Kidney (tissue), 13 donors: ENCODE measurements at regions not wholly inside any gene's neighbourhood (a gene's known extent, or its start where the extent isn't known, plus 50 kb on each side); places are given as distances from the start of the nearest gene placed in this dataset.

Experiments
- DNase-seq, 5 donors: peaks; one replicate each; pipeline ENCODE4 v3.0.0-alpha.2; 2013 to 2020
- FAIRE-seq: peaks from 2 replicates; lab custom pipeline; 2012; peaks lifted over from hg19 to GRCh38; lab: Jason Lieb, UNC
- H3K27ac ChIP-seq, 2 donors: one replicate each; pipeline ENCODE4 v1.7.0; 2013; ENCODE audit warnings: low read depth in 2 of 2, low read length in 2 of 2, inconsistent platforms in 1 of 2
- H3K27me3 ChIP-seq: one replicate; pipeline ENCODE4 v1.7.1; 2013; ENCODE audit warnings: low read length, inconsistent platforms; ENCODE audit not compliant: control insufficient read depth, insufficient read depth
- H3K36me3 ChIP-seq, 3 donors: one replicate each; pipeline versions ENCODE4 v1.7.0 to v1.7.1; 2013; ENCODE audit warnings: low read length in 3 of 3, control low read depth in 1 of 3, inconsistent platforms in 1 of 3; ENCODE audit not compliant: insufficient read depth in 3 of 3, control insufficient read depth in 2 of 3
- H3K4me1 ChIP-seq, 3 donors: one replicate each; pipeline versions ENCODE4 v1.7.0 to v1.7.1; 2013; ENCODE audit warnings: low read length in 3 of 3, inconsistent platforms in 1 of 3, low read depth in 1 of 3; ENCODE audit not compliant: control insufficient read depth in 2 of 3, insufficient read depth in 2 of 3
- H3K4me3 ChIP-seq, 3 donors: one replicate each; pipeline versions ENCODE4 v1.7.0 to v1.8.1; 2013; ENCODE audit warnings: low read length in 3 of 3, control low read depth in 1 of 3, inconsistent platforms in 1 of 3
- H3K9ac ChIP-seq, 3 donors: one replicate each; pipeline versions ENCODE4 v1.7.0 to v1.7.1; 2013; ENCODE audit warnings: low read length in 3 of 3, control low read depth in 1 of 3, inconsistent platforms in 1 of 3
- H3K9me3 ChIP-seq, 3 donors: one replicate each; pipeline versions ENCODE4 v1.7.0 to v1.7.1; 2013; ENCODE audit warnings: low read length in 3 of 3, control low read depth in 1 of 3, inconsistent platforms in 1 of 3; ENCODE audit not compliant: control insufficient read depth in 2 of 3, insufficient read depth in 1 of 3
- intact Hi-C: fragments of 100-400 bp; cut with DNase I; formaldehyde crosslinking; loops from one replicate; pipeline ENCODE4 v1.11.1; 2022
- TF ChIP-seq, protein P1 (sequence below): IDR thresholded peaks from 3 replicates; pipeline ENCODE4 v1.5.1; 2012; ENCODE audit warnings: mild to moderate bottlenecking, moderate library complexity, borderline replicate concordance; ENCODE audit not compliant: insufficient read depth; ENCODE audit errors: extremely low read depth
- donor health status: control.
- donor health status: control.
- donor health status: control.
- donor health status: control.
- donor health status: control.
- donor health status: DM: yes; HTN: yes; CAD: no.
- donor health status: Normal renal cell carcinoma (clear cell type).

- Histone ChIP-seq H3K27ac (no peak overlapping the region), H3K4me3 (no peak overlapping the region), H3K27me3 (no peaks in the 10 kb centered on the region), H3K4me1 (no peaks in the 10 kb centered on the region), H3K36me3 (no peaks in the 10 kb centered on the region), H3K9me3 (no peaks in the 10 kb centered on the region), H3K9ac (no peak overlapping the region)
- intact Hi-C loops: no loop called here
- DNase-seq (no peak), FAIRE-seq (no peak)
- TF ChIP-seq, protein P1, sequence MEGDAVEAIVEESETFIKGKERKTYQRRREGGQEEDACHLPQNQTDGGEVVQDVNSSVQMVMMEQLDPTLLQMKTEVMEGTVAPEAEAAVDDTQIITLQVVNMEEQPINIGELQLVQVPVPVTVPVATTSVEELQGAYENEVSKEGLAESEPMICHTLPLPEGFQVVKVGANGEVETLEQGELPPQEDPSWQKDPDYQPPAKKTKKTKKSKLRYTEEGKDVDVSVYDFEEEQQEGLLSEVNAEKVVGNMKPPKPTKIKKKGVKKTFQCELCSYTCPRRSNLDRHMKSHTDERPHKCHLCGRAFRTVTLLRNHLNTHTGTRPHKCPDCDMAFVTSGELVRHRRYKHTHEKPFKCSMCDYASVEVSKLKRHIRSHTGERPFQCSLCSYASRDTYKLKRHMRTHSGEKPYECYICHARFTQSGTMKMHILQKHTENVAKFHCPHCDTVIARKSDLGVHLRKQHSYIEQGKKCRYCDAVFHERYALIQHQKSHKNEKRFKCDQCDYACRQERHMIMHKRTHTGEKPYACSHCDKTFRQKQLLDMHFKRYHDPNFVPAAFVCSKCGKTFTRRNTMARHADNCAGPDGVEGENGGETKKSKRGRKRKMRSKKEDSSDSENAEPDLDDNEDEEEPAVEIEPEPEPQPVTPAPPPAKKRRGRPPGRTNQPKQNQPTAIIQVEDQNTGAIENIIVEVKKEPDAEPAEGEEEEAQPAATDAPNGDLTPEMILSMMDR: no peak
Observed at GRCh38 chr12:89796798-89797382, 88.3 kb upstream of the ATP2B1 start.

GRCh38 chr12:89793946-89794345, 85.3 kb upstream of the ATP2B1 start:
- DNase-seq: no peak
- Histone ChIP-seq H3K27ac (no peak overlapping the region), H3K4me3 (no peak overlapping the region), H3K27me3 (no peaks in the 10 kb centered on the region), H3K9ac (no peak overlapping the region), H3K4me1 (no peaks in the 10 kb centered on the region), H3K9me3 (no peaks in the 10 kb centered on the region), H3K36me3 (no peaks in the 10 kb centered on the region)
- FAIRE-seq: no peak
- TF ChIP-seq, protein P1: no peak
- intact Hi-C loops: no loop called here

- TF ChIP-seq, protein P1: no peak
- no peak for FAIRE-seq
- H3K4me3 ChIP-seq: no peak overlapping the region
Observed at GRCh38 chr12:89791286-89791685, 82.6 kb upstream of the ATP2B1 start.

DNA sequence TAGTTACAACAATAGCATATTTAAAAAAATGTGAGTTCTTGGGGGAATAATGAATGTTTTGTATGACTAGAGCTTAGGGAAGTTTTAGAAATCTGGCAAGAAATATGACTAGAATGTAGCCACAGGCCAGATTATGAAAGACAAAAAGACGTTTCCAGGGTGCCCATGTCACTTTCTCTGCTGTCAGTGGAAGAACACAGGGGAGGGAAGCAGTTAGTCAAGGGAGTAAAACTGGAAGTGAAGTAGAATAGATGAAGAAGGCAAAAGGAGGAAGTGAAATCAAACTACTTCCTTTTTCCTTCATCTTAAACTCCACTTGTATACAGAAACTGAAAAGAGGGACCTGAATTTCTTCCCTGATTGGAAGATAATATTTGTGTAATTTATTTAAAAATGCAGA, 81.2 kb upstream of the ATP2B1 start:
- peak in 1 of 5 donors; percentile 6 for DNase-seq
- intact Hi-C loops: no loop called here
- no peak overlapping the region for H3K9ac ChIP-seq
- no peaks in the 10 kb centered on the region for H3K27me3 ChIP-seq
- H3K9me3 ChIP-seq: no peaks in the 10 kb centered on the region
- no peak for FAIRE-seq
- no peak overlapping the region for H3K4me3 ChIP-seq
- H3K27ac ChIP-seq: no peak overlapping the region
- H3K36me3 ChIP-seq: no peaks in the 10 kb centered on the region
- H3K4me1 ChIP-seq: no peaks in the 10 kb centered on the region
- TF ChIP-seq, protein P1: no peak

More at GRCh38 chr12:89791286-89791685, 82.6 kb upstream of the ATP2B1 start:
- Histone ChIP-seq H3K27ac (no peak overlapping the region), H3K36me3 (no peaks in the 10 kb centered on the region), H3K4me1 (no peaks in the 10 kb centered on the region), H3K9me3 (no peaks in the 10 kb centered on the region), H3K27me3 (no peaks in the 10 kb centered on the region), H3K9ac (no peak overlapping the region)
- intact Hi-C loops: no loop called here
- DNase-seq: no peak
